Activated CD8-positive, alpha-beta memory T cell treated with anti-CD3 and anti-CD28 coated beads for 4 hours (primary cell): ENCODE measurements at regions not wholly inside any gene's neighbourhood (a gene's known extent, or its start where the extent isn't known, plus 50 kb on each side); places are given as distances from the start of the nearest gene placed in this dataset.
"Not testable (repeated sequence)": the region's sequence is repeated elsewhere in the genome, so short reads cannot be mapped to it uniquely, and the experiment has no call there.

Source experiments
- DNase-seq, 2 donors: peaks; one replicate each; pipeline ENCODE4 v3.0.0-alpha.2; 2020; ENCODE audit warnings: low read depth in 2 of 2

DNA sequence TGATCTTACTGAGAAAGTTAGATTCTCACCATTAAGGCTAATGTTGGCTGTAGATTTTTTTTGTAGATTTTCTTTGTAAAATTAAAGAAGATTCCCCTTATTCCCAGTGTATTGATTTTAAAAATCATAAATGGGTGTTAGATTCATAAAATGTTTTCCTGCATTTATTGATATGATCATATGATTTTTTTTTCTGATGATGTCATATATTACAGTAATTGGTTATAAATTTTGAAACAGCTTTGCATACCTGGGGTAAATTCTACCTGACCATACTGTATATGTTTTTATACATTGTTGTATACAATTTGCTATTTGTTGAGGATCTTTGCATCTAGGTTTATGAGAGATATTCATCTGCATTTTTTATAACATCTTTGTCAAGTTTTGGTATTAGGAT is 880.3 kb upstream of the GRIA3 start:
- no peak for DNase-seq

DNA sequence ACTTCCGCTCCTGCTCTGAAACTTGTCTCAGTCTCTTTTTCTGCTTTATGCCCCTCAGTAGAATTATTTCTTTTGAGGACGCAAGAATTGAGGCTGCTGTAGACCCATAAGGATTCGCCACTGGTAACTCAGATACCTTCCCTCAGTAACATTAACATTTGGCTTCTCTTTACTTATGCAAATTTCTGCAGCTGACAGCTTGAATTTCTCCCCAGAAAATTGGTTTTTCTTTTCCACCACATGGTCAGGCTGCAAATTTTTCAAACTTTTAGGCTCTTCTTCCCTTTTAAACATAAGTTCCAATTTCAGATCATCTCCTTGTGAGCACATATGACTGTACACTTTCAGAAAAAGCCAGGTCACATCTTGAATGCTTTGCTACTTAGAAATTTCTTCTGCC is 839.3 kb upstream of the GRIA3 start:
- no peak for DNase-seq

DNA sequence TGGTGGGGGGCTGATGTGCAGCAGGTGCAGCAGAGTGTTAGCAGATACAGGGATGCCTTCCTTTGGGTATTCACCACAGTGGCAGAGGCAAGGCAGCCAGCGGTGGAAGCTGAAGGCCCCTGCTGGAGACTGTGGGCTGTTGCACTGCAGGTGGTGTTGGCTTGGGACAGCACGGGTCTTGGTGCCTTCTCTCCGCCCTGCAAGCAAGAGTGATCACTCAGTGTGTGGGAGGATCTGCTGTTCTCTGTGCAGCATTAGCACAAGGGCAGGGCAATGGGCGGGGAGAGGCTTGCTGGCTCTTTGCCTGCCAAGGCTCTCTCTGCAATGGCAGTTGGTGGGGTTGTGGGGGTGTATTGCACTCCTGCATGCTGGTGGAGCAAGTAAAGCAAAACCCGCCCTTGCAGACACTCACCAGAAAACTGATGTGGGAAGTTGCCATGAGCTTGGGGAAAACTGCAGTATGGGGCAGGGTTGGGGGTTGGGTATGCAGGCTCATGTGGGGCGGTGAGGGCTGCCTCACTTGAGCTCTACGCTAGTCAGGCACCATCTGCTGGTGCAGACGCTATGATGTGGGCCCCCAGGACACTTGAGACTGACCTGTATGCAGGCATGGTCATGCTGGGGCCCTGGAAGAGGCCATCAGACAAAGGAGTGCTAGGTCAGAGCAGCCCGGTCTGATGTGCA is 820.8 kb upstream of the GRIA3 start:
- DNase-seq, result no peak

DNA sequence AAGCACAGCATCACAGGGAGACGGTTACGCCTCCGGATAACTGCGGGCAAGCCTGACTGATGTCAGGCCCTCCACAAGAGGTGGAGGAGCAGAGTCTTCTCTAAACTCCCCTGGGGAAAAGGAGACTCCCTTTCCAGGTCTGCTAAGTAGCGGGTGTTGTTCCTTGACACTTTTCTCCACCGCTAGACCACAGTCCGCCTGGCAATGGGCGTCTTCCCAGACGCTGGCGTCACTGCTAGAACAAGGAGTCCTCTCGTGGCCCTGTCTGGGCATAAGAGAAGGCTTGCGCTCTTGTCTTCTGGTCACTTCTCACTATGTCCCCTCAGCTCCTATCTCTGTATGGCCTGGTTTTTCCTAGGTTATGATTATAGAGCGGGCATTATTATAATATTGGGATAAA is 808.5 kb upstream of the GRIA3 start:
- DNase-seq, result not testable (repeated sequence)

DNA sequence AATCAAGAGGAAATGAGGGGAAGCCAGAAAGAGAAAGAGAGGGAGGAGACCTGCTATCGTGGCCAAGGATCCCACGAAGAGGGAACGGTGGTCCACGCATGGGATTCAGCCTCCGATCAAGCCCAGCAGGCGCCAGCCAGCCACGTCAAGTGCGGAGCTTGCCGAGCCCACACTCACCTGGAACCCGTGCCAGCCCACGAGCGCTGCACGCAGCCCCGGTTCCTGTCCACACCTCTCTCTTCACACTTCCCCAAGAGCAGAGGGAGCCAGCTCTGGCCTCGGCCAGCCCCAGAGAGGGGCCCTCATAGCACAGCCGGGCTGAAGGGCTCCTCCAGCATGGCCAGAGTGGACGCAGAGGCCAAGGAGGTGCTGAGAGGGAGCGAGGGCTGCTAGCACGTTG is 795.1 kb upstream of the GRIA3 start:
- DNase-seq, result no peak

DNA sequence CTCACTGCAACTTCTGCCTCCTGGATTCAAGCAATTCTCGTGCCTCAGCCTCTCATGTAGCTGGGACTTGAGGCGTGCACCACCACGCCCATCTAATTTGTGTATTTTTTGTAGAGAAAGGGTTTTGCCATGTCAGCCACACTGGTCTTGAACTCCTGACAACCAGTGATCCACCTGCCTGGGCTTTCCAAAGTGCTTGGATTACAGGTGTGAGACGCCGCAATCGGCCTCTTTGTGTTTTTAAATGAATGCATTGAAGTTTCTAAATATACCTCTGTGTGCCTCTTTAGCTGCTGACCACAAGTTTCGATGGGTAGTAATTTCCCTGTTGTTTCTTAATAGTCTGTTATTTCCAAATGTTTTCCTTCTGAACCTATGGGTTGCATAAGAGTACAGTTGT is 765.3 kb upstream of the GRIA3 start:
- DNase-seq, result no peak

DNA sequence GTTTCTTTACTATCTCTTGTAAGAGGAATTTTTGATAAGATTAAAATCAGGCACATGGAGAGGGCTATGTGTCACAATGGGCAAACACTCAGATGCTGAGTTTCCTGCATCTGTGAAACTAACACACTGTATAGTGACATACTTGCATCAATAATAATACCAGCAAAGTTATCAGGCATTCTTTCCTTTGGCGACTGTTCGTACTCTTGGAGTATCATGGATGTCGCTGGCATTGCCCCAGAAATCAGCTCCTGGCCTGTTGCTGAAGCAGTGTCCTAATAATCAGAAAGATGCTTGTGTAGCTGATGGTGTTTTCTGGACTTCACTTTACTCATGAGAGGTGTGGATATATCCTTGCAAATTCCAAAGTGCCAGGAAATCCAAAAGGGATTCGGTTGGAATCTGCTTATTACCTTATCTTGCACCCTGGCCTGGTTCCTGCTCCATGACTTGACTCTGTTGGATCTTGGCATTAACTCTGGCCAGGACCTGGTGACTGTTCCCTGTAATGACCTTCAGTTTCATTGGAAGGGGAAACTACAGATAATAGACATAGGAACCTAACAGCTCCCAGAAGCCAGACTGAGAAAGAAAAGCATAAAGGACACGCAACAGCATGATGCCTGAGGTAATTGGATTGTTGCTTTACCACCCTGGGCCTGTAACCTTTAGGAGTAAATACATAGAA is 762.5 kb upstream of the GRIA3 start:
- no peak for DNase-seq

DNA sequence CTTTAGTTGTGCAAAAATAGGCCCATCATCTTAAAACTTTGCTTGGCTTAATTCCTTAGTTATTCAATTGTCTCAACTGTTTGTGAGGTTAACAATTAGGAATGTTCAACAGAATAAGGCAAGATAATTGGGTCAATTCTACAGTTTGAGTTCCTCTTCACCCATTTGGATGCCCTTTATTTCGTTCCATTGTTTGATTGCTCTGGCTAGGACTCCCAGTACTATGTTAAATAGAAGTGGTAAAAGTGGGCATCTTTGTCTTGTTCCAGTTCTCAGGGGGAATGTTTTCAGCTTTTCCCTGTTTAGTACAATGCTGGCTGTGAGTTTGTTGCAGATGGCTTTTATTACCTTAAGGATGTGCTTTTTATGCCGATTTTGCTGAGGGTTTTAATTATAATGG is 761.5 kb upstream of the GRIA3 start:
- no peak for DNase-seq

DNA sequence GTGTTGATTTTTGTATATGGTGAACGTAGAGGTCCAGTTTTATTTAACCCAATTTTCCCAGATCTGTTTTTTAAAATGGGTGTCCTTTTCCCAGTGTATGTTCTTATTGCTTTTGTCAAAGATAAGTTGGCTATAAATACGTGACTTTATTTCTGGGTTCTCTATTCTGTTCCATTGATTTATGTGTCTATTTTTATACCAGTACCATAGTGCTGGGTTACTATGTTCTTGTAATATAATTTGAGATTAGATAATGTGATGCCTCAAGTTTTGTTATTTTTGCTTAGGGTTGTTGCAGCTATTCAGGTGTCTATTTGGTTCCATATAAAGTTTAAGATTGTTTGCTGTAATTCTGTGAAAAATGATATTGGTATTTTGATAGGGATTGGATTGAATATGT is 749.1 kb upstream of the GRIA3 start:
- no peak for DNase-seq

DNA sequence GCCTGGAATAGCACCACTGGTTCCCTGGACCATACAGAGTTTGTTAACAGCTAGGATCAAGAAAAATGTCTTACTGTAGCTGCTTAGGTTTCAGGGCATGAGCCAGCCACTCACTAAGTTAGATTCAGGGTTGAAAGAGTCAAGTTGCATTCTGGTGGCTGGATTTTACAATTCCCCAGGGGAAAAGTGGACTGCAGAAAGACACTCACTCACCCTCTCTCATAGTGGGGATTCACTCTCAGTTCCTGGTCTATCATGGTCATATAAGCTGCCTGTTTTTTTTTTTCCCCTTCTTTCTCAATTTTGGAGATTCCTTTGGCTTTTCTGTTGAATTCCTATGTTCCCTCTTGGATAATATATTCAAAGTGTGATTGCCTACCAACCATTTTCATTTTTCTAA is 744.2 kb upstream of the GRIA3 start:
- no peak for DNase-seq

DNA sequence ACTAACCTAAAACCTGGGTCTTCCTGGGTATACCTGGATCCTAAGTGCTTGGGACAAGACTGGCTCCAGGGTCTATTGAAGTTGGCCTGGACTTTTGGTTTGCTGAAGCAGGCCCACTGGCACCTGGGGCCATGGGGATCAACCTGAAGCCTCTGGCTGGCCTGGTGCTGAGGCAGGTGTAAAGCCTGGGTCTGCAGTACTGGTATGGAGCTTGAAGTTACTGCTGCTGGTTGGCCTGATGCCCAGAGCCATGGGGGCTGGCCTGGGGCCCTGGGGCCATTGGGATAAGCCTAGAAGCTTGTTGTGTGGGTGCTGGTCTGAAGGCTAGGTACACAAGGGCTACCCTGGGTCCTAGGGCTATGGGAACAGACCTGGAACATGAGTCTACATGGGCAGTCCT is 743.2 kb upstream of the GRIA3 start:
- DNase-seq, result no peak

DNA sequence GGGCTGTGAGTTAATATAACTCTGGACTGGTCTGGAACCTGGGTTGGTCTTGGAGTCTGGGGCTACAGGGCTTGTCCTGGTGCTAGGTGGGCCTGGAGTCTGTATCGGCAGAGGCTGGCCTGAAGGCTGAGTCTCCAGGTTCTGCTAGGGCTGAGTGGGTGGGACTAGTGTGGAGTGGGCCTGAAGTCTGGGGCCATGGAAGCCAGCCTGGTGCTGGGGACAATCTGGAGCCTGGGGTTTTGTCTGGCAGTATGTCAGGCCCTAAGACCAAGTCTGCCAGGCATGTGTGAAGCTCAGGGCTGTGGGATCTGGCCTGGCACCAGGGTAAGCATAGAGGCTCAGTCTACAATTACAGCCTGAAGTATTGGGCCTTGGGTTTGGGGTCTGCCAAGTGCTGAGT is 742.6 kb upstream of the GRIA3 start:
- DNase-seq, result no peak

DNA sequence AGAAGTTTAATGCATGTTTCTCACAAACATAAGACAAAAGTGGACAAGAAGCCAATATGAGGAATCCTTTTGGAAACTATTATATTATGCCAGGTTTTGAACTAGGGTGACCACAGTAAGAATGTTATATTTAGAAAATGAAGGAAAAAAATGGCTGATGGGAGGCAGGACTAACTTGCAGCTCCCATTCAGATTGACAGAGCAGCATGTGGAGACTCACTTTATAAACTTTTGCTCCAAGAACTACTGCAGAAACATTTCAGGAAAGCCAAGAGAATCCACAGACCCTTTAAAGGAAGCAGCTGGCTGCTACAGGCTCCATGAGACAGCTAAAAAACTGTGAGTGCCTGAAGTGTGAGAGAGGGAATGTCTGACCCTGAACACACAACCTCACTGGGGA is 738.6 kb upstream of the GRIA3 start:
- no peak for DNase-seq

DNA sequence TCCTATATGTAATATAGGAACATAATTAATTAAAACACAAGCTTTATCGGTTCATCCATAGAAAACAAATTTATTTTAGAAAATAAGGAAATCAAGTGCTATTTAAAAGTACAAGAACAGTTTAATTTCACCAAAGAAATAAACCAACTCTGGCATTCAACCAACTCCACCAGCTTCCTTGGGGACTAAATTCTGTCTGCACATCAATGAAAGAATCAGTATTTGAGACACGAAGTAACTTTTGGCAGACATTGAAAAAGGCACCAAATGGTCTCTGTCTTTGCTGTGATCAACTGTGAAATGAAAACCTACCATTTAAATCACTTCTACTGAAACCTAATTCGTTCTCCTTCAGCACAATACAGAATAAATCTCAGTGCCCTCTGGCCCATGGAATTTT is 719.7 kb upstream of the GRIA3 start:
- DNase-seq, result no peak

DNA sequence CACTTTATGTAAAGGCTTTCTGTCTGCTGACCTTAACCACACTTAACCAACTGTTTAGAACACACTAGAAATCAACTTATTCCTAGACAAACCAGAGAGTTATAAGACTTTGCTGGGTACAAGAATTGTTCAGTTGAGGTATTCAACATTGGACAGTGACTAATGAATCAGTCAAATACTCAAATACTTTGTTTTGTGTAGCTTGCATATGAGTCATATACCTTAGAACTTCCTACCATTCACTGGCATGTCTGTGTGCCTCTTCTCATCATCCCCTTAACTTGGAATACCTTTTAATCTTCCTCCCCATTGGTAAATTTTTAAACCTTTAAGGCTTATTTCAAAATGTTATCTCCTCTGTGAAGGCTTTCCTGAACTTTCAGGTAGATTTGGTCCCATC is 708.8 kb upstream of the GRIA3 start:
- no peak for DNase-seq

DNA sequence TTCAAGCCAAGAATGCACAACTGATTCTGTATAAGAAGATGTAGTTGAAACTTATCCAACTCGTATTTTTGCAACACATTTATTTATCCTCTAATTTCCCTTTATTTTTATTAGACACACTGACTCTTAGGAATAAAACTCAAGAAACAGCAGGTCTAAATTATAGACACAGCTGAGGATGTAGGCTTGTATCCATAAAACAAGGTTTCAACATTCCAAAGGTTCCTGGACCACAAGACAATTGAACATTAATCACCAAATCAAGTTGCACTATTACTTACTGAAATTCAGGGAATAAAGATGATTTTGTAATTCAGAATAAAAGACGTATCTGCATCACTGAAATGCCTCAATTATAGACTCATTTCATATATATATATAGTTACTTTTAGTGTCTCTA is 683.5 kb upstream of the GRIA3 start:
- DNase-seq, result no peak

DNA sequence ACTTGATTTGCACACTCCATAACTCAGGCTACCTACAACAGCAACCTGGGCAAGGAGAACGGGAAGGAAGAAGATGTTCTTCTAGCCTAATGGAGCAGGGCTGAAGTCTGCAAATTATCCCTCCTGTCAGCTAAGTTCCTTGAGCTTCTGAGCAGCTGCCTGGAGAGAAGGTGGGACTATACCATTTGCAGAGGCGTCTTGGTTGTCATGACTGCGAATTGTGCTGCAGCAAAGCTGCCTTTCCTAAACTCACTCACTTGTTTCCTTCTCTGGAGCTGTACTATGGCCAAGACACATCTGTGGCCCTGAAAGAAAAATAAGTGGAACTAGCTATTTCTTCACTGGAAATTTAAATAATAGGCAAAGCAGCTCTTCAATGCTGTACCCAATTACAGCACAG is 682.4 kb upstream of the GRIA3 start:
- DNase-seq, result no peak

DNA sequence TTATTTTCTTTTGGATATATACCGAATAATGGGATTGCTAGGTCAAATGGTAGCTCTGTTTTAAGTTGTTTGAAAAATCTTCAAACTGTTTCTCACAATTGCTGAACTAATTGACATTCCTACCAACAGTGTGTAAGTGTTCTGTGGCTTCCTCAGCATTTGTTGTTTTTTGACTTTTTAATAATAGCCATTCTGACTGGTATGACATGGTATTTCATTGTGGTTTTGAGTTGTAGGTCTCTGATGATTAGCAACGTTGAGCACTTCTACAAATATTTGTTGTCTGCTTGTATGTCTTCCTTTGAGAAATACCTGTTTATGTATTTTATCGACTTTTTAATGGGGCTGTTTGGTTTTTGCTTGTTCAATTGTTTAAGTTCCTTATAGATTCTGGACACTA is 680.1 kb upstream of the GRIA3 start:
- no peak for DNase-seq

DNA sequence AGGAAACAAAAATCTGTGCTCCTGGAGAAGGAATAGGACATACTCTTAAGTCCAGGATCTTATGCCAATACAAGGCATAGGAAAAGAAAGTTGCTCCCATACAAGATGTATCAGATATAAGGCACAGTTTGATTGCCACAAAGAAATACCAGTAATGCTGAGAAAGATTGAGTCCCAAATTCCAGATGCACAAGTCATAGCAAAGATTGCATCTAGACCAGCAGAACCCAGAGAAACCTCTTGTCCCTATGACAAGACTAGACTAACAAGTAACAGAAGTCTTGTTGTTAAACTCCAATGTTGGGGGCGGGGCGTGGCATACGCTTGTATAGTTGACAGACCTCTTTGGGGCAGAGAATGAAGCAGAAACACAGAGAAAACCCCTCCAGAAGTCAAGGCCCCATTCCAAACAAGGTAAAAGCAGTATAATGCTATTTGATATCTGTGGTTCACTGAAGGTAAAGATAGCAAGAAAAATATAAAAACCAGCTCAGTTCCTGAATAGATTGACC is 671.5 kb upstream of the GRIA3 start:
- DNase-seq, result no peak

DNA sequence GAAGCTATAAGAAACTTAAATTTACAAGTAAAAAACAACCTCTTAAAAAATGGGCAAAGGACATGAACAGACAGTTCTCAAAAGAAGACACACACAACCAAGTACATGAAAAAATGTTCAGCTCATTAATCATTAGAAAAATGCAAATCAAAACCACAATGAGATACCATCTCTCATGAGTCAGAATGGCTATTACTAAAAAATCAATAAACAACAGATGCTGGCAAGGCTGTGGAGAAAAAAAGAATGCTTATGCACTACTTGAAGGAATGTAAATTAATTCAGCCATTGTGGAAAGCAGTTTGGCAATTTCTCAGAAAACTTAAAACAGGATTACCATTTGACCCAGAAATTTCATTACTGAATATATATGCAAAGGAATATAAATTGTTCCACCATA is 666.3 kb upstream of the GRIA3 start:
- no peak for DNase-seq

DNA sequence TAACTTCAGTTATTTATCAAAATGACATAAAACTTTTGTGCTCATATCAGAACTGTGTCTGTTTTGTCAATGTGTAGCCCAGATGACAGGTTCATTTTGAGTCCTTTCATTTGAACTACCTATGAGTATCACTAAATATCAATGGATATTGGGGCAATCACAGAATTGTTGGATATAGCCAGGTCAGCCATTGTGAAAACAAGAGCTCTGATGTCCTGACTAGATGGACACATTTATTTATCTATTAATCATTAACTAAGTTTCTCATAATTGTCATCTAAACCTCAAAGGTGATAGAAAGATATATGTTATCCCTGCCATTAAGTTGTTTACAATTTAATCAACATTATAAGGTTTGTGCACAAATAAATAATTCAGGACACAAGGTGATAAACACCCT is 638.3 kb upstream of the GRIA3 start:
- DNase-seq, result no peak

DNA sequence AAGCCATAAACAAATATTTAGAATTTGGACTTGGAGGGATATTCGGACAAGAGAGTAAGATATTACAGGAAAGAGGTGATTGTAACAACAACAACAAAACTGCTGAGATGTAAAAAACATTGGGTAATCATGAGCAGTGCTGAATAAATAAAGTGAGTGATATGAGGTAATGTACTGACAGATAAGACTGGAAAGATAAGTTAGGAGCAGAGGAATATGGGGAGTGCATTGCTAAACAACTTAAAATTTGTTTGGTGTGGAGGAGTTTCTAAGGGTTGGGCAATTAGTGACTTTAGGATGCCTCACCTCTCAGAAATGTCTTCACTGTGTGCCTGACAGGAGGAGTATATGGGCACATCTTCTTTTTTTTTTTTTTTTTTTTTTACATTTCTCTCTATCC is 637.8 kb upstream of the GRIA3 start:
- DNase-seq, result no peak

DNA sequence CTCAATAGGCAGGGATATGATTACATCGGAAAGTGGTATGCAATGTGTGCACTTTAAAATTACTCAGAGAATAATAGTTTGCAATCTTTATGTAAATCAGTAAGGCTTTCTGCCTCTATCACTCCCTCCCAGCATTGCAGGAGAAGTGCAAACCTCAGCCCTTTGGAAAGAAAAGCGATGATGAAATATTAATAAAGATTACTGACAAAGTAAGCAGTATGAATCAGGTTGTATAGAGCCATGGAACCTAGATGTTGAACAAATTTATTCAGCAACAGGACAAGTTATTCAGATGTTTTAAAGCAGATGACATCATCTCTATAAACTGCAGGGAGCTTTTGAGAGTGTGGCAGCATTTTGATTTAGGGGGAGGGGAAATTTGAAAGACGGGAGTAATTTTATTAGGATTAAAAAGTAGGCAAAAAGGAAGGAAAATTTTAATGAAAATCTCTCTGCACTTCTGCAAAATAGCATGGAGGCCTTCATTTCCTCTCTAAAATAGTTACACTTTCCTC is 631.7 kb upstream of the GRIA3 start:
- DNase-seq, result no peak

DNA sequence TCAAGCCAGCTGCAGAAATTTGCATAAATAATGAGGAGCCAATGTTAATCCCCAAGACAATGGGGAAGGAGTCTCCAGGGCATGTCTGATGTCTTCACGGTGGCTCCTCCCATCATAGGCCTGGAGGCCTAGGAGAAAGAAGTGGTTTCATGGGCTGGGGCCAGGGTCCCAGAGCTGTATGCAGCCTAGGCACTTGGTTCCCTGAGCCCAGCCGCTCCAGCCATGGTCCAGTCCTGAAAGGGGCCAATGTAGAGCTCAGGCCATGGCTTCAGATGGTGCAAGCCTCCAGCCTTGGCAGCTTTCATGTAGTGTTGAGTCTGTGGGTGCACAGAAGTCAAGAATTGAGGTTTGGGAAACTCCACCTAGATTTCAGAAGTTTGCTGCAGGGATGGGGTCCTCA is 628.2 kb upstream of the GRIA3 start:
- no peak for DNase-seq
